T-cell (primary cell): ENCODE measurements at regions not wholly inside any gene's neighbourhood (a gene's known extent, or its start where the extent isn't known, plus 50 kb on each side); places are given as distances from the start of the nearest gene placed in this dataset.

Source experiments
- ATAC-seq, 4 experiments: fragments of 200-7000 bp in 3 of 4; fragments of 150-1000 bp in 1 of 4; cut with Tn5 transposase; replicated peaks in 1 of 4; 1 replicate in 3 of 4; 2 replicates in 1 of 4; pipeline ENCODE4 v1.10.0; 2021; ENCODE audit warnings: moderate library complexity in 3 of 4, mild to moderate bottlenecking in 2 of 4, moderate number of reproducible peaks in 1 of 4
- CTCF ChIA-PET, 2 donors: fragments of 300-600 bp; sonication (Branson Sonifier 250); formaldehyde crosslinking; loops; one replicate each; lab custom pipeline; 2022; ENCODE audit warnings: antibody characterized with exemption in 2 of 2; lab: Charles Lee
- POLR2A ChIA-PET, 2 donors: fragments of 300-600 bp; sonication (Branson Sonifier 250); formaldehyde crosslinking; loops; one replicate each; lab custom pipeline; 2022; ENCODE audit warnings: antibody characterized with exemption in 2 of 2; lab: Charles Lee
- DNase-seq, 35 experiments: peaks; one replicate each; pipeline versions ENCODE4 v3.0.0 to v3.0.0-alpha.2; 2013 to 2023
- H3K27ac ChIP-seq: one replicate; pipeline ENCODE4 v1.5.1; 2013; ENCODE audit warnings: low read length
- H3K27me3 ChIP-seq, 2 experiments: replicated peaks in 1 of 2; 1 replicate in 1 of 2; 2 replicates in 1 of 2; pipeline versions ENCODE4 v1.6.1 to v1.7.0; 2013; ENCODE audit warnings: low read length in 1 of 2, mixed read lengths in 1 of 2; ENCODE audit not compliant: control insufficient read depth in 2 of 2, insufficient read depth in 2 of 2; ENCODE audit errors: extremely low read depth in 1 of 2
- H3K36me3 ChIP-seq, 2 donors: 1 replicate in 1 of 2; 2 replicates in 1 of 2; pipeline versions ENCODE4 v1.6.1 to v1.7.0; 2013; ENCODE audit warnings: low read length in 1 of 2; ENCODE audit not compliant: control insufficient read depth in 2 of 2, insufficient read depth in 1 of 2; ENCODE audit errors: extremely low read depth in 1 of 2
- H3K4me1 ChIP-seq, 2 experiments: 1 replicate in 1 of 2; 2 replicates in 1 of 2; pipeline versions ENCODE4 v1.6.1 to v1.7.0; 2013; ENCODE audit warnings: low read length in 2 of 2, mixed read lengths in 1 of 2; ENCODE audit not compliant: insufficient read depth in 2 of 2, control insufficient read depth in 1 of 2; ENCODE audit errors: extremely low read depth in 1 of 2
- H3K4me3 ChIP-seq, 2 donors: 1 replicate in 1 of 2; 2 replicates in 1 of 2; pipeline versions ENCODE4 v1.5.1 to v1.7.0; 2013; ENCODE audit warnings: mild to moderate bottlenecking in 2 of 2, low read length in 1 of 2, moderate library complexity in 1 of 2; ENCODE audit not compliant: control insufficient read depth in 1 of 2; ENCODE audit errors: extremely low read depth in 1 of 2
- H3K9me3 ChIP-seq: 2 replicates; pipeline ENCODE4 v1.7.0; 2013
- H3K27ac Mint-ChIP-seq, 2 donors: one replicate each; pipeline ENCODE4 v1.8.0; 2020 to 2021; ENCODE audit warnings: mild to moderate bottlenecking in 2 of 2, mixed read lengths in 2 of 2
- H3K27me3 Mint-ChIP-seq, 2 donors: one replicate each; pipeline ENCODE4 v1.8.0; 2021 to 2022; ENCODE audit warnings: mixed read lengths in 2 of 2
- H3K36me3 Mint-ChIP-seq: one replicate; pipeline ENCODE4 v1.8.0; 2021; ENCODE audit warnings: mixed read lengths
- H3K4me1 Mint-ChIP-seq, 3 donors: one replicate each; pipeline ENCODE4 v1.8.0; 2020 to 2022; ENCODE audit warnings: mixed read lengths in 3 of 3, mild to moderate bottlenecking in 1 of 3
- H3K4me3 Mint-ChIP-seq, 3 donors: one replicate each; pipeline ENCODE4 v1.8.0; 2020 to 2022; ENCODE audit warnings: mild to moderate bottlenecking in 3 of 3, mixed read lengths in 3 of 3, moderate library complexity in 3 of 3
- H3K9me3 Mint-ChIP-seq, 3 donors: one replicate each; pipeline ENCODE4 v1.8.0; 2020 to 2022; ENCODE audit warnings: mixed read lengths in 3 of 3
- WGBS: methylation state at CpG from one replicate; pipeline ENCODE4 v1.1.5; 2013; ENCODE audit warnings: missing lambda C conversion rate; ENCODE audit not compliant: insufficient coverage; 5-methylcytosine and 5-hydroxymethylcytosine counted together

DNA sequence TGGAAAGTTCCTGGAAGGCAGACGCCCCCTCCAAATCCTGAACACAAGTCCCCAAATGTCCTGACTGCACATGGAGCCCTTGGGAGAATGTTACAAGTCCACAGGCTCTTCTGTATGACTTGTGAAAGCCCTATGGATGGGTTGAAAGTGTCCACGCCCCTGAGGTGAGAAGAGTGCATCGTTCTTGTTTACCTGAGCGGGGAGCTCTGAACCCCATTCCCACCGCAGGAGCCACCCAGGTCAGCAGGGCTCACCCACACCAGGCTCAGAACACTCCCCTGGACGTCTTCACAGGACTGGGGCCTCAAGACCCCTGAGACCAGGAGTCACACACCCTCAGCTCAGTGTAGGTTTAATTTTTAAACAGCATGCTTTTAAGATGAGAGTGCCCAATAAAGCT is 84.2 kb upstream of the TMEM18 start:
- POLR2A ChIA-PET, result interaction anchor here in 1 of 2 donors (0.6 kb wide), 1 partner anchor 9 kb away, joined by 5 read pairs; no protein-coding TSS in a partner anchor
- ATAC-seq (no peak), DNase-seq (no peak)
- Mint-ChIP-seq H3K4me3 (no peak overlapping the region), H3K27ac (no peak overlapping the region), H3K9me3 (peaks cover 0 to 4% (median 0%) of the 10 kb centered on the region in 3 donors), H3K4me1 (peaks cover 5 to 7% (median 7%) of the 10 kb centered on the region in 3 donors), H3K27me3 (peaks cover 8 to 18% of the 10 kb centered on the region in 2 donors), H3K36me3 (no peaks in the 10 kb centered on the region)
- Histone ChIP-seq H3K36me3 (no peaks in the 10 kb centered on the region), H3K9me3 (no peaks in the 10 kb centered on the region), H3K27me3 (peaks cover 0 to 15% of the 10 kb centered on the region in 2 experiments), H3K4me1 (peaks cover 0 to 9% of the 10 kb centered on the region in 2 experiments), H3K27ac (no peak overlapping the region), H3K4me3 (no peak overlapping the region)
- CTCF ChIA-PET, result interaction anchor here in 1 of 2 donors (0.6 kb wide), 1 partner anchor 63 kb away, joined by 3 read pairs; no protein-coding TSS in a partner anchor
- WGBS, result 73% methylated on average over 4 of the region's 6 CpGs

DNA sequence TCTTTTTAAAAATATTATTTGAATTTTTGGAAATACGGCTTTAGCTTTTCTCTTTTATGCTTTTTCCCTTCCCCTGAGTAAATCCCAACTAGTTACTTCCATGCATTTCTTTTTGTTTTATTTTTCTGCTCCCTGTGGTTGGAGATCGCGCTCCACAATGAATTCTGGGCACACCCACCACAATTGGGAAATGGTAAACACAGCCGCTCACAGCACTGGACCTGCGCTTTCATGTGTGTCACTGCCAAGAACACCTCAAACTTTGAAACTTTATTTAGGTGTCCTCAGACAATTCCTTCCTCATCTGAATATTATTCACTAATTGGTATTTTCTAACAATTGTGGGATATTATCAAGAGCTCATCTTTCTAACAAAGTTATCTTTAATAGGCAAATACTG is 82.8 kb upstream of the TMEM18 start:
- ATAC-seq (no peak), DNase-seq (no peak)
- H3K9me3 ChIP-seq, result no peaks in the 10 kb centered on the region
- H3K36me3 Mint-ChIP-seq, result no peaks in the 10 kb centered on the region
- no peak overlapping the region for H3K4me3 ChIP-seq
- peaks cover 2 to 7% (median 5%) of the 10 kb centered on the region in 3 donors for H3K4me1 Mint-ChIP-seq
- no peaks in the 10 kb centered on the region for H3K4me1 ChIP-seq
- H3K4me3 Mint-ChIP-seq, result no peak overlapping the region
- H3K27me3 ChIP-seq, result peaks cover 0 to 15% of the 10 kb centered on the region in 2 experiments
- H3K9me3 Mint-ChIP-seq, result peaks cover 0 to 4% (median 0%) of the 10 kb centered on the region in 3 donors
- WGBS, result no CpG with 5 or more reads among the region's 5 CpGs
- no peaks in the 10 kb centered on the region for H3K36me3 ChIP-seq
- no peak overlapping the region for H3K27ac ChIP-seq
- CTCF ChIA-PET, result no interaction called here
- no peak overlapping the region for H3K27ac Mint-ChIP-seq
- POLR2A ChIA-PET, result no interaction called here
- H3K27me3 Mint-ChIP-seq, result peaks cover 14 to 27% of the 10 kb centered on the region in 2 donors

DNA sequence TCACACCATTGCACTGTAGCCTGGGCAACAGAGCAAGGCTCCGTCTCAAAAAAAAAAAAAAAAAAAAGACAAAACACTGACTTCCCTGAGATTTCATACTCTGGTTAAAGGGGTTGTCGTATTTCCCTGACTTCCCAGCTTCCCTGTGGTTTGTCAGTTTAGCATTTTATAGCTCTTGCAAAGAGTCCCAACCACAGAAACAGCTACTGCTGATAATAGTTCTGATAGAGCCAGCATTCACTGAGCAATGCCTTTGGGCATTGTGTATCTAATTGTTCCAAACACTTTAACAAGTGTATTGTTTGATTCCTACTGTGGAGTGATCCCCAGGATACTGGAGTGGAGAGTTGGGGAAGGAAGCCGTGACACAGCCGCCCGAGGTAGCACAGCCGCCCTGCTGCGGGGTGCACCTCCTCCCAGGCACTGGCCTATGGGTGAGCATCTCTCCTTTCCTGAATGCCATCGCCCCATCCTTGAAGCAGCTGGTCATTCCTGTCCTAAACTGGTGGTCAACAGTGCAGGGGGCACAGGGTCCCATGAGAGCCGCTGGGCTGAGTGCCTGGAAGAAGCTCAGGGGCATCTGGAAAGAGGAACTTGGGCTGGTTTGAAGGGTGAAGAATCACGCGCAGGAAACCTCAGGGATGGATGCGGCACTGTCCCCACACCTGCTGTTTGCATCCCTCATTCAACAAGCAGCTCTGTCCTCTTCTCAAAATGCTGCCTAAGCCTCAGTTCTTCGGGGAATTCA is 81.0 kb upstream of the TMEM18 start:
- Mint-ChIP-seq H3K27ac (no peak overlapping the region), H3K4me3 (no peak overlapping the region), H3K4me1 (peaks cover 2 to 5% (median 2%) of the 10 kb centered on the region in 3 donors), H3K36me3 (no peaks in the 10 kb centered on the region), H3K27me3 (peaks cover 11 to 30% of the 10 kb centered on the region in 2 donors), H3K9me3 (peaks cover 0 to 4% (median 0%) of the 10 kb centered on the region in 3 donors)
- DNase-seq (no peak), ATAC-seq (no peak)
- Histone ChIP-seq H3K27ac (no peak overlapping the region), H3K4me3 (no peak overlapping the region), H3K27me3 (peaks cover 0 to 13% of the 10 kb centered on the region in 2 experiments), H3K36me3 (no peaks in the 10 kb centered on the region), H3K9me3 (no peaks in the 10 kb centered on the region), H3K4me1 (no peaks in the 10 kb centered on the region)
- 66% methylated on average over 6 of the region's 13 CpGs for WGBS
- ChIA-PET CTCF (interaction anchor here in 1 of 2 donors (0.6 kb wide), 1 partner anchor 329 kb away, joined by 3 read pairs; no protein-coding TSS in a partner anchor), POLR2A (no interaction called here)

DNA sequence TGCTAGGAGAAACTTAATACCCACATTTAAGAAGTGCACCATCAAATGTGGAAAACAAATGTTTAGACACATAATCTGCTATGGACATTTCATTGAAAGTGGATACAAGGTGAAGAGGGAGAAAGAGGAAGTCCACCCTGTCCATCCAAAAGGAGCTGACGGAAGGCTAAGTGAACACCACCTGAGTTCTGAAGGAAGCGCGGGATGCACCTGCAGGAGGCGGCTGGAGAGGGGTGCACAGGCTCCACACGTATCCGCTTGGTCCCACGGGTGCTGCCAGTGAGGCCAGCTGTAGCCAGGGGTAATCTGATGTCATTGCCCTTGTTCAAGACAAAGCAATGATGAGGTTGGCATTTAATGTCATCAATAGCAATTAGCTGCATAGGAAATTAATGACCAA is 75.9 kb upstream of the TMEM18 start:
- Mint-ChIP-seq H3K27me3 (peaks cover 27 to 35% of the 10 kb centered on the region in 2 donors), H3K4me1 (no peaks in the 10 kb centered on the region), H3K4me3 (no peak overlapping the region), H3K27ac (no peak overlapping the region), H3K36me3 (no peaks in the 10 kb centered on the region), H3K9me3 (peaks cover 0 to 4% (median 0%) of the 10 kb centered on the region in 3 donors)
- Histone ChIP-seq H3K36me3 (no peaks in the 10 kb centered on the region), H3K4me3 (no peak overlapping the region), H3K9me3 (no peaks in the 10 kb centered on the region), H3K4me1 (no peaks in the 10 kb centered on the region), H3K27me3 (peaks cover 0 to 21% of the 10 kb centered on the region in 2 experiments), H3K27ac (no peak overlapping the region)
- ATAC-seq (no peak), DNase-seq (no peak)
- 98% methylated on average over 6 of the region's 7 CpGs for WGBS
- ChIA-PET POLR2A (no interaction called here), CTCF (no interaction called here)

DNA sequence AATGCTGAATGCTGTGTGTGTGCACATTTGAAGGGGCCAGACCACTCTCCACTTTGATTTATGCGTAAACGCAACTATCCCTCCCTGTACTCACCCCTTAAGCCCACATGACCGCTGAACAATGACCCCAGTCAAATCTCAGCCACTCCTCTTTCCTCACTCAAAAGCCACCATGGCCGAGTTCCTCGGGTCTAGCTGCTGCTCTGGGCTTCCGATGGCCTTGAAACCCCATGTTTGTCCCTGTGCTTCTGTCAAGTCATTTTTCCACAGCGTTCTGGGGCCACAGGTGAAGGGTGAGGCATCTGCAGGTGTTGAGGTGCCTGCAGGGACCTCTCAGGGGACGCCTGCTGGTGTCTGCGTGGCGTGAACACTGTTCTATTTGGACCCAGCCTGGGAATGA is 74.3 kb upstream of the TMEM18 start:
- H3K9me3 Mint-ChIP-seq, result no peaks in the 10 kb centered on the region
- no peaks in the 10 kb centered on the region for H3K36me3 Mint-ChIP-seq
- WGBS, result 80% methylated on average over 7 of the region's 10 CpGs
- H3K27ac Mint-ChIP-seq, result no peak overlapping the region
- H3K4me3 ChIP-seq, result no peak overlapping the region
- ATAC-seq (no peak), DNase-seq (no peak)
- no peak overlapping the region for H3K27ac ChIP-seq
- ChIA-PET POLR2A (no interaction called here), CTCF (no interaction called here)
- H3K4me3 Mint-ChIP-seq, result no peak overlapping the region
- no peaks in the 10 kb centered on the region for H3K4me1 ChIP-seq
- peaks cover 22 to 30% of the 10 kb centered on the region in 2 donors for H3K27me3 Mint-ChIP-seq
- no peaks in the 10 kb centered on the region for H3K4me1 Mint-ChIP-seq
- H3K36me3 ChIP-seq, result no peaks in the 10 kb centered on the region
- peaks cover 0 to 31% of the 10 kb centered on the region in 2 experiments for H3K27me3 ChIP-seq
- H3K9me3 ChIP-seq, result no peaks in the 10 kb centered on the region

DNA sequence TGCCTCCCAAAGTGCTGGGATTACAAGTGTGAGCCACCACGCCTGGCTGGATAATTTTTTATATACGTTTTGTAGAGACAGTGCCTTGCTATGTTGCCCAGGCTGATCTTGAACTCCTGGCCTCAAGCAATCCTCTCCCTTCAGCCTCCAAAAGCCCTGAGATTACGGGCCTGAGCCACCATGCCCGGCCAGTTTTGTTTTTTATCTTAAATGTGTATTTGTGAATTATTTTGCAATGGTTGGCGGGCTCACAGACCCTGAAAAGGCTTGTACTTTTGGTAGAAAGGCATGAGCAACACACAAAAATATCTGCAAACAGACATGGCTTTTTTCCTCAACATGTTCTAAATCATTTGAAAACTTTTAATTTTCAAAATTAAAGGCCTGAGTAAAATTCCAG is 73.4 kb upstream of the TMEM18 start:
- ATAC-seq (no peak), DNase-seq (no peak)
- Histone ChIP-seq H3K9me3 (no peaks in the 10 kb centered on the region), H3K36me3 (no peaks in the 10 kb centered on the region), H3K4me1 (no peaks in the 10 kb centered on the region), H3K27ac (no peak overlapping the region), H3K4me3 (no peak overlapping the region), H3K27me3 (peaks cover 0 to 34% of the 10 kb centered on the region in 2 experiments)
- WGBS, result 60% methylated on average over 1 of the region's 5 CpGs
- CTCF ChIA-PET, result no interaction called here
- Mint-ChIP-seq H3K4me1 (no peaks in the 10 kb centered on the region), H3K4me3 (no peak overlapping the region), H3K36me3 (no peaks in the 10 kb centered on the region), H3K9me3 (peaks cover 0 to 2% (median 1%) of the 10 kb centered on the region in 3 donors), H3K27me3 (peaks cover 19 to 26% of the 10 kb centered on the region in 2 donors), H3K27ac (no peak overlapping the region)
- POLR2A ChIA-PET, result no interaction called here
